NB4 (cell line): ENCODE measurements at regions not wholly inside any gene's neighbourhood (a gene's known extent, or its start where the extent isn't known, plus 50 kb on each side); places are given as distances from the start of the nearest gene placed in this dataset.

Experiments
- DNase-seq: peaks from one replicate; pipeline ENCODE4 v3.0.0; 2010; ENCODE audit warnings: low read depth
- H3K4me3 ChIP-seq: one replicate; pipeline ENCODE4 v1.5.1; 2011; ENCODE audit warnings: mild to moderate bottlenecking, low read depth, low read length, moderate library complexity
- MYC ChIP-seq: IDR thresholded peaks from 2 replicates; pipeline ENCODE4 v1.6.1; 2011; ENCODE audit warnings: low read depth, low read length
- POLR2A ChIP-seq: IDR thresholded peaks from 2 replicates; pipeline ENCODE4 v1.6.1; 2011; ENCODE audit warnings: mild to moderate bottlenecking; ENCODE audit not compliant: insufficient read length; ENCODE audit errors: extremely low read depth
- TF ChIP-seq, protein P1 (sequence below): IDR thresholded peaks from one replicate; pipeline ENCODE4 v1.5.1; 2012; ENCODE audit warnings: low read depth, low read length
- TF ChIP-seq, protein P2 (sequence below): IDR thresholded peaks from 2 replicates; pipeline ENCODE4 v1.6.1; 2011; ENCODE audit warnings: low read depth, low read length

DNA sequence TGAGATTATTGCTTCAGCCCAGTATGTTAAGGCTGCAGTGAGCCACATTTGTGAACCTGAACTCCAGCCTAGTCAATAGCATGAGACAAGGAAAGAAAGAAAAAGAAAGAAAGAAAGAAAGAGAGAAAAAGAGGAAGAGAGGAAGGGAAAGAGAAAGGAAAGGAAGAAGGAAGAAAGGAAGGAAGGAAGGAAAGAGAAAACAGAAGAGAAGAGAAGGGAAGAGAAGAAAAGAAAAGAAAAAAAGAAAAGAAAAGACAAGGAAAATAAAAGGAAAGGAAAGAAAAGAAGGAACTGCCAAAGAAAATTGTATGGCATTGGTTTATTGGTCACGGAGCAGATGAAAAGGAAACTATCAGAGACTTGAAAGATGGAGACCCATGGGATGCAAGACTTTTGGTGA is 1158.8 kb downstream of the OLFM4 start:
- TF ChIP-seq MYC = no peak
- DNase-seq = no peak
- H3K4me3 ChIP-seq = no peak overlapping the region

DNA sequence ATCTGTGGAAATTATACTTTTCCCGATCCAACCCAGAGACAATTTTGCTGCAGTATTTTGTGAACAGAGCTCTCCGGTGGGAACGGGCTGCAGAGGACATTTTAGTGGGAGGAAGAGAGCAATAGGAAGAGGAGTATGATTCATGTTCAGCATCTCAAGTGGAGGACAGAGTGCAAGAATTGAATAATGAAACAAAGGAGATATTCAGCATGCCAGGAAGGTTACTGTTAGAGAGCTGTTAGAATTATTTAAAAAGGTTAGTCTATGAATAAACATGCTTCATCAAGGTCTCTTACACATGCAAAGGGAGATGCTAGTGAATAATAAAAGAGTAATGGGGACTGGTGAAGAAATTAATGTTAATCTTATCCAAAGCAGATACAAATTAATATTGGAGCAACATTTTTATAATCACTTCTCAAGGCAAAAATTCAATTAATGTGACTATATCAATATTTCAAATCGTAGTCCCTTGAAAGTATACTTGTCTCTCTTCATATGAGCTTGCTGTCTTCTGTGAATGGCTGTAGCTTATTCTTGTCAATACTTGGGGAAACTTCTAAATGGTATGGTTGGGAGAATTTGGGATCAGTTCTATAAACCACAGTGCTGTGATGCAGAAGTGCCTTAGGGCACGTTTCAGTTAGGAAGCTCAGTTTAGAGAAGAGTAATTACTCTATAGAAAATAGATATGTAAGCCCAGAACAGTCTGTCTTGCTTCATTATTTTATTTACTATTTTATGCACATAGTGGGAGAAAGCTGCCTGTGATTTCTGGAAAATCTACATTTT is 1165.8 kb downstream of the OLFM4 start:
- TF ChIP-seq, protein P1, sequence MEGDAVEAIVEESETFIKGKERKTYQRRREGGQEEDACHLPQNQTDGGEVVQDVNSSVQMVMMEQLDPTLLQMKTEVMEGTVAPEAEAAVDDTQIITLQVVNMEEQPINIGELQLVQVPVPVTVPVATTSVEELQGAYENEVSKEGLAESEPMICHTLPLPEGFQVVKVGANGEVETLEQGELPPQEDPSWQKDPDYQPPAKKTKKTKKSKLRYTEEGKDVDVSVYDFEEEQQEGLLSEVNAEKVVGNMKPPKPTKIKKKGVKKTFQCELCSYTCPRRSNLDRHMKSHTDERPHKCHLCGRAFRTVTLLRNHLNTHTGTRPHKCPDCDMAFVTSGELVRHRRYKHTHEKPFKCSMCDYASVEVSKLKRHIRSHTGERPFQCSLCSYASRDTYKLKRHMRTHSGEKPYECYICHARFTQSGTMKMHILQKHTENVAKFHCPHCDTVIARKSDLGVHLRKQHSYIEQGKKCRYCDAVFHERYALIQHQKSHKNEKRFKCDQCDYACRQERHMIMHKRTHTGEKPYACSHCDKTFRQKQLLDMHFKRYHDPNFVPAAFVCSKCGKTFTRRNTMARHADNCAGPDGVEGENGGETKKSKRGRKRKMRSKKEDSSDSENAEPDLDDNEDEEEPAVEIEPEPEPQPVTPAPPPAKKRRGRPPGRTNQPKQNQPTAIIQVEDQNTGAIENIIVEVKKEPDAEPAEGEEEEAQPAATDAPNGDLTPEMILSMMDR = no peak
- TF ChIP-seq, protein P2, sequence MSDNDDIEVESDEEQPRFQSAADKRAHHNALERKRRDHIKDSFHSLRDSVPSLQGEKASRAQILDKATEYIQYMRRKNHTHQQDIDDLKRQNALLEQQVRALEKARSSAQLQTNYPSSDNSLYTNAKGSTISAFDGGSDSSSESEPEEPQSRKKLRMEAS = no peak
- no peak for TF ChIP-seq POLR2A
- TF ChIP-seq MYC = no peak
- no peak for DNase-seq
- no peak overlapping the region for H3K4me3 ChIP-seq

DNA sequence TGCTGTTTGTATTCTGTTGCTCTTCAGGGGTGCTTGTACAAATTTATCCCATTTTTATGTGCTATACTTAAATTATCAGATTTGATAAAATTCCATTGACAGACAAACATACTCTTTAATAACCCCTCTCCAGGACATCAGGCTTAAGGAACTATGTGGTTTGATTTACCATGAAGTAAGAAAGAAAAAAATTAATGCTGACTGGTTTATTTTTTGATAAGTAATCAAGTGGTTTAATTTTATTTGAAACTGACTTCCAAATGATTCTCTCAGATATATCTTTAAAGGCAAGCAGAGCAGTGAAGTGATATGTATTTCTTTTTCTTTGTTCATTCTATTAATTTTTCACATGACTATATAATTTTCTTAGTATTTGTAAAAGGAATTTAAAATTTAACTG is 1168.1 kb downstream of the OLFM4 start:
- no peak for DNase-seq
- H3K4me3 ChIP-seq = no peak overlapping the region
- TF ChIP-seq, protein P2 = no peak
- TF ChIP-seq, protein P1 = no peak
- TF ChIP-seq MYC (no peak), POLR2A (no peak)

DNA sequence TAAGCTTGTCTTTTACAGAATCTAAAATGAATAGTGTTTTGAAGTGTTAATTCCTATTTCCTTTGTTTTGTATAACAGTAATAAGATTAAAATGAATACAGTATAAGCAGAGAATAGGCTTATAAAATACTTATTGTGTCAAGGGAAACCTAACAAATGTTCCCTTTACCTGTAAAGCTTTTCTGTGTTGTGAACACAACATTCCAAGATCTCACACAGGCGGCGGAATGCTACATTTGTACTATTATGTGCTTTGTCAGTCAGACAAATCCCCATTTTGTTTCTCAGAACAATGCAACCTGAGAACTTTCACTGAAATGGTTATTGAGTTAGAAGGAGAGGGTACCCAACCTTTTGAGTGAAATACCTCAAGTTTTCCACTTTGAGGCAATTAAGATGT is 1170.3 kb downstream of the OLFM4 start:
- DNase-seq = no peak
- no peak overlapping the region for H3K4me3 ChIP-seq
- TF ChIP-seq POLR2A = no peak
- TF ChIP-seq, protein P1 = no peak
- TF ChIP-seq, protein P2 = no peak
- no peak for TF ChIP-seq MYC

DNA sequence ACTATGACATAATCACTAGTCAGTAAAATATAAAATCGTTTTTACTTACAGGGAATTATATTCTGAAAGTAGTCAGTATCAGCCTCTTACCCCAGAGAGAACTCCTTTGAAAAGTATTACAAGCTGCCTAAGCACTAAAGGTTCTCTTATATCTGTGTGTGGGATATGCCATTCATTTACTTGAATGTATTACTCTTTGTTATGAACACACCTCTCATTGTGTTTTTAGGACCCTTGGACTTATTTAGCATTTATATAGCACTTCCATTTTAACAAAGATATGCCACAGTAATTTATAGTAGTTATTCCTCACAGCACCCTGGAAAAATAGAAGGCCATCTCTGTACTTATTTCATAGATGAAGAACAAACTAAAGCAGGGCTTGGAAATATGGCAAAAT is 1178.0 kb downstream of the OLFM4 start:
- DNase-seq = no peak
- H3K4me3 ChIP-seq = no peak overlapping the region
- TF ChIP-seq, protein P2 = no peak
- TF ChIP-seq, protein P1 = no peak
- no peak for TF ChIP-seq MYC
- TF ChIP-seq POLR2A = no peak

DNA sequence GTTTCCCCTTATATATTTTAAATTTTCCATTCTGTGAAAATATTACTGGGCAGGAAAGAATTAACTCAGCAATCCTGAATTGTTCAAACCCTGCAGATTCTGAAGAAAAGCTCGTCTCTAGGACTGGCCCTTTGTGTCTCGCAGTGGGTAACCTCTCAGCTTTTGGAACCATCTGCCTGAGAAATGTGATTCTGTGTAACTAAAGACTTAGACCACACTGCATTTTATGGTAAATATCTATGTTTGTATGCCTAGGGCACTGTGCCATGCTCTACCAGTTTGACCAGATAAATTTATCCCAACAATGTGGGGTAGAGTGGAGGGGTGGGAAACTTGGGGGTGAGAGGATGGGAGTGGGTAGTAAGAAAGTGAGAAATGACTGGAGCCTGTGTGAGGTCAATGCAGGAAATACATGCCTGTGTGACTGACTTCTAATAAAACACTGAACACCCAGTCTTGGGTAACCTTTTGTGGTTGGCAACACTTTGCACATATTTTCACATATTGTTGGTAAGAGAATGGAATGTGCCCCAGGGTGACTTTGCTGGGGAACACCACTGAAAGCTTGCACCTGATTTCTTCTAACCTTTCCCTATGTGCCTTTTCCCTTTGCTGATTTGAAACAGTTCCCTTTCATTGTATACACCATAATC is 1181.9 kb downstream of the OLFM4 start:
- TF ChIP-seq MYC (no peak), POLR2A (no peak)
- TF ChIP-seq, protein P1 = no peak
- TF ChIP-seq, protein P2 = no peak
- no peak overlapping the region for H3K4me3 ChIP-seq
- DNase-seq = no peak
